Osteoblast (primary cell): ENCODE measurements at regions not wholly inside any gene's neighbourhood (a gene's known extent, or its start where the extent isn't known, plus 50 kb on each side); places are given as distances from the start of the nearest gene placed in this dataset.
A peak's percentile ranks its signal among the peaks of the same experiment; 100 is the strongest.

Experiments used
- DNase-seq: peaks from one replicate; pipeline ENCODE4 v3.0.0; 2011; ENCODE audit warnings: low spot score, mixed read lengths; ENCODE audit not compliant: insufficient read length; ENCODE audit errors: missing footprints
- H2AFZ ChIP-seq: 2 replicates; pipeline ENCODE4 v1.6.0; 2011; ENCODE audit warnings: mild to moderate bottlenecking, low read length
- H3K27ac ChIP-seq: 2 replicates; pipeline ENCODE4 v1.5.1; 2011; ENCODE audit warnings: mild to moderate bottlenecking, low read depth, low read length, moderate library complexity
- H3K27me3 ChIP-seq: 2 replicates; pipeline ENCODE4 v1.6.0; 2012; ENCODE audit warnings: mild to moderate bottlenecking, control low read depth, inconsistent platforms, low read length, moderate library complexity; ENCODE audit not compliant: insufficient read depth
- H3K36me3 ChIP-seq: 2 replicates; pipeline ENCODE4 v1.5.1; 2011; ENCODE audit warnings: mild to moderate bottlenecking, low read length, control low read depth, moderate library complexity; ENCODE audit not compliant: insufficient read depth
- H3K4me1 ChIP-seq: 2 replicates; pipeline ENCODE4 v1.5.1; 2011; ENCODE audit warnings: mild to moderate bottlenecking, low read length, control low read depth, moderate library complexity; ENCODE audit not compliant: insufficient read depth
- H3K4me2 ChIP-seq: 2 replicates; pipeline ENCODE4 v1.6.0; 2011; ENCODE audit warnings: mild to moderate bottlenecking, low read length; ENCODE audit not compliant: insufficient read depth
- H3K4me3 ChIP-seq: fragments of 200-600 bp; sonication (generic); 3 replicates; pipeline ENCODE4 v1.5.1; 2012; ENCODE audit warnings: mild to moderate bottlenecking, low read length, inconsistent platforms; ENCODE audit not compliant: insufficient read depth
- H3K79me2 ChIP-seq: 2 replicates; pipeline ENCODE4 v1.6.0; 2012; ENCODE audit warnings: mild to moderate bottlenecking, low read length, control low read depth, inconsistent platforms; ENCODE audit not compliant: insufficient read depth
- H3K9me3 ChIP-seq: 2 replicates; pipeline ENCODE4 v1.5.1; 2011; ENCODE audit warnings: low read depth, low read length, control low read depth
- H4K20me1 ChIP-seq: 2 replicates; pipeline ENCODE4 v1.6.0; 2012; ENCODE audit warnings: mild to moderate bottlenecking, low read length, control low read depth; ENCODE audit not compliant: insufficient read depth
- TF ChIP-seq, protein P1 (sequence below): IDR thresholded peaks from 2 replicates; pipeline ENCODE4 v1.5.1; 2011; ENCODE audit warnings: mild to moderate bottlenecking, low read depth, low read length, moderate library complexity; ENCODE audit errors: extremely low read depth

DNA sequence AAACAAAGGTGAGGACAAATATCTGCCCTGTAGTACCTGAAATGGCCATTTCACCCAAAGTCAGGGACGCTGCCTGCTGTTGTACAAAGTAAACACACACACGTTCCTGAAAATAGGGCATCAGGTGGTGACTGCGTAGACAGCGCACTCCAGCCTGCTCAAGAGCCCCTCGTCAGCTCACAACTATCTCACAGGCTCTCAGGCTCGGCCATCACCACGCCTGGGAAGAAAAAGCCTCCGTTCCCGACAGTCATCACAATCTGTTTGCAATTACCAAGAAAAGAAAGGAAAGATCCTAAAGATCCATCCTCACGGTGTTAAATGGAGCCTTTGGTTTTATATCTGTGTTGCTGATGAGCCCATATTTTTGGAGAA is 230.2 kb downstream of the ZNF516 start:
- DNase-seq, result no peak
- no peaks in the 10 kb centered on the region for H3K79me2 ChIP-seq
- H4K20me1 ChIP-seq, result no peaks in the 10 kb centered on the region
- no peak overlapping the region for H3K4me2 ChIP-seq
- H3K27me3 ChIP-seq, result no peaks in the 10 kb centered on the region
- TF ChIP-seq, protein P1, sequence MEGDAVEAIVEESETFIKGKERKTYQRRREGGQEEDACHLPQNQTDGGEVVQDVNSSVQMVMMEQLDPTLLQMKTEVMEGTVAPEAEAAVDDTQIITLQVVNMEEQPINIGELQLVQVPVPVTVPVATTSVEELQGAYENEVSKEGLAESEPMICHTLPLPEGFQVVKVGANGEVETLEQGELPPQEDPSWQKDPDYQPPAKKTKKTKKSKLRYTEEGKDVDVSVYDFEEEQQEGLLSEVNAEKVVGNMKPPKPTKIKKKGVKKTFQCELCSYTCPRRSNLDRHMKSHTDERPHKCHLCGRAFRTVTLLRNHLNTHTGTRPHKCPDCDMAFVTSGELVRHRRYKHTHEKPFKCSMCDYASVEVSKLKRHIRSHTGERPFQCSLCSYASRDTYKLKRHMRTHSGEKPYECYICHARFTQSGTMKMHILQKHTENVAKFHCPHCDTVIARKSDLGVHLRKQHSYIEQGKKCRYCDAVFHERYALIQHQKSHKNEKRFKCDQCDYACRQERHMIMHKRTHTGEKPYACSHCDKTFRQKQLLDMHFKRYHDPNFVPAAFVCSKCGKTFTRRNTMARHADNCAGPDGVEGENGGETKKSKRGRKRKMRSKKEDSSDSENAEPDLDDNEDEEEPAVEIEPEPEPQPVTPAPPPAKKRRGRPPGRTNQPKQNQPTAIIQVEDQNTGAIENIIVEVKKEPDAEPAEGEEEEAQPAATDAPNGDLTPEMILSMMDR, result no peak
- H3K27ac ChIP-seq, result no peak overlapping the region
- no peak overlapping the region for H3K4me3 ChIP-seq
- no peak overlapping the region for H2AFZ ChIP-seq
- no peaks in the 10 kb centered on the region for H3K36me3 ChIP-seq
- no peaks in the 10 kb centered on the region for H3K9me3 ChIP-seq
- no peaks in the 10 kb centered on the region for H3K4me1 ChIP-seq

DNA sequence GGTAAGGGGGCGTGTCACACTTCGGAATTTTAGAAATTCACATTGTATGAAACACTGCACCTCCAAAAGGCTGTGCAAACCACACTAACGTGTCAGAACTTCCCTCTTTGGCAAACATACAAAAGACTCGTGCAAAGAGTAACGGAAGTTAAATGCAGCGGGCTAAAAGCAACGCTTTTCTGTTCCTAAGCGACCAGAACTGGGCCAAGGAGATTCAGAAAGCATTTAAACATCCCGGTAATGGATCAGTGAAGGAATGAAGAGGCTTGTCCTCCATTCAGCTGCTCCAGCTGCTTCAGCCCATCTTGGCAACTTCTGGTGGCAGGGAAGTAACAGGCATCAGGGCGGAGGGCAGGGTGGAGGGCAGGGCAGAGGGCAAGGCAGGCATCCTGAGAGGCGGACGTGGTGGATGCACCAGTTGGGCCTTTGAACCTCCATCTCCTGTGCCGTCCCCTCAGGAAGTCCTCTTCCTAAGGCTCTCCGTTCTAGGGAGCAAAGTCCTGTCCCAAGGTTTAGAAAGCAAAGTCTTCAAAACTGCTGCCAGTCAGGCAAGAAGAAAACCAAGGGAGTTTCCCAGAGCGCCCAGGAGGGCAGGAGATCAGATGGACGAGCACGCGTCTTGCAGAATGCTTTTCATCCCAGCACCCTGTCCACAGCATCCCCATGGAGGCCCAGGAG is 230.7 kb downstream of the ZNF516 start:
- no peaks in the 10 kb centered on the region for H3K36me3 ChIP-seq
- H3K27ac ChIP-seq, result no peak overlapping the region
- no peak for DNase-seq
- TF ChIP-seq, protein P1, result no peak
- no peaks in the 10 kb centered on the region for H3K27me3 ChIP-seq
- no peaks in the 10 kb centered on the region for H4K20me1 ChIP-seq
- H3K4me2 ChIP-seq, result no peak overlapping the region
- H3K4me1 ChIP-seq, result no peaks in the 10 kb centered on the region
- no peaks in the 10 kb centered on the region for H3K79me2 ChIP-seq
- no peaks in the 10 kb centered on the region for H3K9me3 ChIP-seq
- no peak overlapping the region for H3K4me3 ChIP-seq
- no peak overlapping the region for H2AFZ ChIP-seq

DNA sequence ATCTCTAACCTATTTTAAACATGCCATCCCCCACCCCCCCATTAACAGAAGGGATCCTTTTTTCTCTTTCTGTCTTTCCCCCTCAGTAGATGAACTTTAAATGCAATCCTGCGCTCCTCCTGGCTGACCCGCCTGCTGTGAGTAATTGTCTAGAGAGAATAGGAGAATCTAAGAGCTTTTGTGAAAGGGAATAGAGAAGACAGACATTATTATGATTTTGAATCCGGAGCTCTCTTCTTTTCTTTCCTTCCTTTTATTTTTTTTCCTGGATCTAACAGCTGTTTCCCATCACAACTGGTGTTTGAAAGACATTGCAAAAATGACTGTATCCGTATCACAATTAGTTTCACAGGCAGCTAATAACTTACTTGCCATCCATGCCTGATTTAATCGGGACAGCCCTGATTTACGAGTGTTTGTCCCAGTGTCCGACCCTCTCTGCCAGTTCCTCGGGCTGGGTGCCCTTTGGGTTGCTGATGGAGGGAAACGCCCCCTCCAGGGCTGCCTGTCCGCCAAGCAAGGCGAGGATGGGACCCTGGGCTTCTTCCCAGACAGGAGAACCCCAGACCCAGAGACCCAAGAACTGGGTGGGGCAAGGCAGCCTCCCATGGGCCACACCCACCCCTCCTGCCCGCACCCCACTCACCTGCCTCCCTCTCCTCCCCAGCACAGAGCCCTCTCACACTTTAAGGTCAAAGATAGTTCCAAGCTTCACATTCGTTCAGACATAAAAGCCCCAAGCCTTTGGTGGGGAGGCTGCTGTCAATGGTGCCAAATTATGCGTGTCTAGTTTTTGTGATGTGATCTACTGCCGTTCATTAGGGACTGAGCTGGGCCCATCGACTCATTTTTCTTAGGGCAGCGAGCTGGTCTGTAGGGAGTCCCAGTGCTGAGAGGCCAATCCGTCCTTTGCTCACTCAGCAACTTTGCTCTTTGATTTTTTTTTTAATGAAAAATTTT is 231.7 kb downstream of the ZNF516 start:
- H4K20me1 ChIP-seq, result no peaks in the 10 kb centered on the region
- H3K79me2 ChIP-seq, result no peaks in the 10 kb centered on the region
- H3K27ac ChIP-seq, result no peak overlapping the region
- H3K27me3 ChIP-seq, result no peaks in the 10 kb centered on the region
- no peak for DNase-seq
- peaks cover 1% of the 10 kb centered on the region for H3K4me1 ChIP-seq
- no peaks in the 10 kb centered on the region for H3K36me3 ChIP-seq
- no peak overlapping the region for H3K4me2 ChIP-seq
- H3K4me3 ChIP-seq, result no peak overlapping the region
- H3K9me3 ChIP-seq, result no peaks in the 10 kb centered on the region
- H2AFZ ChIP-seq, result no peak overlapping the region
- TF ChIP-seq, protein P1, result no peak

DNA sequence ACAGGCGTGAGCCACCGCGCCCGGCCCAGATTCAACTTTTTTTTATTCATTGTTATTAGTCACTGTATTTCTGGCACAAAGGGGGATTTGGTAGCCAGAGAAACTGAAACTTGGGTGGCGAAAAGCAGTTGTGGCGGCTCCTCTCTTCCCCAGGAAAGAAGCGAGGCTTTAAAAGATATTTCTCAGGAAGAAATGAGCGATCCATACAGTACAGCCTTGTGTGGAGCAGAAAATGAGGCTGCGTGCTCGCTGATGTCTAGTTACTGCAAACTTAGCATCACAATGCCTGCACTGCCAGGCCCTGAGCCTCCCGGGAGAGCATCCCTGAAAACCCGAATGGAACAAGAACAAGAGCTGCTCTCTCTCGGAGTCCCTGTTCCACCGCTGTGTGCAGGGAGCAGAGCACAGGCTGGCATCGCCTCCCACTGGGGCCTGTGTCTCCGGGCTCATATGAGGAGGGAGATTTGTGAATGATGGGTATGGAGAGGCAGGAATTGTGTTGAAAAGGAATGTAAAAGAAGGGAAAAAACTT is 234.0 kb downstream of the ZNF516 start:
- H3K4me2 ChIP-seq, result no peak overlapping the region
- no peaks in the 10 kb centered on the region for H3K36me3 ChIP-seq
- peaks cover 4% of the 10 kb centered on the region for H3K4me1 ChIP-seq
- TF ChIP-seq, protein P1, result no peak
- H4K20me1 ChIP-seq, result no peaks in the 10 kb centered on the region
- peak; percentile 54 for DNase-seq
- no peak overlapping the region for H3K27ac ChIP-seq
- no peak overlapping the region for H2AFZ ChIP-seq
- no peak overlapping the region for H3K4me3 ChIP-seq
- no peaks in the 10 kb centered on the region for H3K79me2 ChIP-seq
- no peaks in the 10 kb centered on the region for H3K9me3 ChIP-seq
- H3K27me3 ChIP-seq, result no peaks in the 10 kb centered on the region
